ENCODE measurements at regions not wholly inside any gene's neighbourhood (a gene's known extent, or its start where the extent isn't known, plus 50 kb on each side); places are given as distances from the start of the nearest gene placed in this dataset.
"Not testable (repeated sequence)": the region's sequence is repeated elsewhere in the genome, so short reads cannot be mapped to it uniquely, and the experiment has no call there.

DNA sequence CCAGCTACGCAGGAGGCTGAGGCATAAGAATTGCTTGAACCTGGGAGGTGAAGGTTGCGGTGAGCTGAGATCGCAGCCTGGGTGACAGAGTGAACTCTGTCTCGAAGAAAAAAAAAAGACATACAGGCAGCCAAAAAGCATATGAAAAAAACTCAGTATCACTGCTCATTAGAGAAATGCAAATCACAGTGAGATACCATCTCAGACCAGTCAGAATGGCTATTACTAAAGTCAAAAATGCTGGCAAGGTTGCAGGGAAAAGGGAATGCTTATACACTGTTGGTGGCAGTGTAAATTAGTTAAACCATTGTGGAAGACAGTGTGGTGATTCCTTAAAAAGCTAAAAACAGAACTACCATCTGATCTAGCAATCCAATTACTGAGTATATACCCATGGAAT lies 123.1 kb downstream of the CHIC2 start:
- H3K9ac ChIP-seq (ENCODE audit: low read length), result no peak overlapping the region
- H3K36me3 ChIP-seq (replicated peaks; ENCODE audit: insufficient read depth, low read length), result no peaks in the 10 kb centered on the region
- TF ChIP-seq, protein P1, sequence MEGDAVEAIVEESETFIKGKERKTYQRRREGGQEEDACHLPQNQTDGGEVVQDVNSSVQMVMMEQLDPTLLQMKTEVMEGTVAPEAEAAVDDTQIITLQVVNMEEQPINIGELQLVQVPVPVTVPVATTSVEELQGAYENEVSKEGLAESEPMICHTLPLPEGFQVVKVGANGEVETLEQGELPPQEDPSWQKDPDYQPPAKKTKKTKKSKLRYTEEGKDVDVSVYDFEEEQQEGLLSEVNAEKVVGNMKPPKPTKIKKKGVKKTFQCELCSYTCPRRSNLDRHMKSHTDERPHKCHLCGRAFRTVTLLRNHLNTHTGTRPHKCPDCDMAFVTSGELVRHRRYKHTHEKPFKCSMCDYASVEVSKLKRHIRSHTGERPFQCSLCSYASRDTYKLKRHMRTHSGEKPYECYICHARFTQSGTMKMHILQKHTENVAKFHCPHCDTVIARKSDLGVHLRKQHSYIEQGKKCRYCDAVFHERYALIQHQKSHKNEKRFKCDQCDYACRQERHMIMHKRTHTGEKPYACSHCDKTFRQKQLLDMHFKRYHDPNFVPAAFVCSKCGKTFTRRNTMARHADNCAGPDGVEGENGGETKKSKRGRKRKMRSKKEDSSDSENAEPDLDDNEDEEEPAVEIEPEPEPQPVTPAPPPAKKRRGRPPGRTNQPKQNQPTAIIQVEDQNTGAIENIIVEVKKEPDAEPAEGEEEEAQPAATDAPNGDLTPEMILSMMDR (IDR thresholded peaks at IDR 0.05; ENCODE audit: low read length), result no peak
- H3K27me3 ChIP-seq (replicated peaks; ENCODE audit: insufficient read depth, low read length), result no peaks in the 10 kb centered on the region
- no peaks in the 10 kb centered on the region for H3K9me3 ChIP-seq (replicated peaks; ENCODE audit: insufficient read depth, low read length)
- H3K9me2 ChIP-seq (replicated peaks; ENCODE audit: insufficient read depth, low read length), result no peaks in the 10 kb centered on the region
- H2AFZ ChIP-seq (ENCODE audit: low read length), result no peak overlapping the region
- no peak overlapping the region for H3K27ac ChIP-seq (ENCODE audit: low read length)
- H3K4me1 ChIP-seq (ENCODE audit: low read length), result no peaks in the 10 kb centered on the region
- H3K4me3 ChIP-seq (ENCODE audit: low read length), result no peak overlapping the region
- no peaks in the 10 kb centered on the region for H4K20me1 ChIP-seq (ENCODE audit: insufficient read depth, low read length)
- H3K79me2 ChIP-seq (ENCODE audit: low read length), result no peaks in the 10 kb centered on the region
- no peak for DNase-seq
- H3F3A ChIP-seq (ENCODE audit: insufficient read depth, low read length), result no peaks in the 10 kb centered on the region
- no peak overlapping the region for H3K4me2 ChIP-seq (ENCODE audit: low read depth, low read length)

DNA sequence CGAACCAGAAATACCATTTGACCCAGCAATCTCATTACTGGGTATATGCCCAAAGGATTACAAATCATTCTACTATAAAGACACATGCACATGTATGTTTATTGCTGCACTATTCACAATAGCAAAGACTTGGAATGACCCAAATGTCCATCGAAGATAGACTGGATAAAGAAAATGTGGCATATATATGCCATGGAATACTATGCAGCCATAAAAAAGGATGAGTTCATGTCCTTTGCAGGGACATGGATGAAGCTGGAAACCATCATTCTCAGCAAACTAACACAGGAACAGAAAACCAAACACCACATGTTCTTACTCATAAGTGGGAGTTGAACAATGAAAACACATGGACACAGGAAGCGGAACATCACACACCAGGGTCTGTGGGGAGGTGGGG lies 124.5 kb downstream of the CHIC2 start:
- not testable (repeated sequence) for H4K20me1 ChIP-seq (ENCODE audit: insufficient read depth, low read length); H3K36me3 ChIP-seq (replicated peaks; ENCODE audit: insufficient read depth, low read length); H3K9me3 ChIP-seq (replicated peaks; ENCODE audit: insufficient read depth, low read length); H3K4me2 ChIP-seq (ENCODE audit: low read depth, low read length); H3F3A ChIP-seq (ENCODE audit: insufficient read depth, low read length); DNase-seq; H2AFZ ChIP-seq (ENCODE audit: low read length); H3K9ac ChIP-seq (ENCODE audit: low read length); H3K27ac ChIP-seq (ENCODE audit: low read length); H3K79me2 ChIP-seq (ENCODE audit: low read length); H3K9me2 ChIP-seq (replicated peaks; ENCODE audit: insufficient read depth, low read length); H3K4me1 ChIP-seq (ENCODE audit: low read length); H3K4me3 ChIP-seq (ENCODE audit: low read length); H3K27me3 ChIP-seq (replicated peaks; ENCODE audit: insufficient read depth, low read length)

DNA sequence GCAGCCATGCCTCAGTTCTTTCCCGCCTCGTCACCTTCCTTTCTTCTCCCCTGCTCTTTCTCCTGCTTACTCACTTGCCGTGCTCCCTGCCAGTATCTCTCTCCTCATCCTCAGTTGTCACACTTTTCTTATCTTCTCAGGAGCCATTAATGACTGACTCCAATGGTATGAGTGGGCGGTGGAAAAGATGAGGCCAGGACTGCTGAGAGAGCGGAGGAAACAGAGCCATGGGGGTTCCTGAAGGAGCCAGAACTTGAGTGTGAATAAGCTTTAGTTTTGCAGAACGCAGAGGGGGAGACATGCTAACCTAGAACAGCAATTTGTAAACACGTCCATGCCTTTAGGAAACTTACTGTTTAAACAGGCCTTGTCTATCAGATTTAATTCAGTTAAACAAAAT lies 126.5 kb downstream of the CHIC2 start:
- no peak overlapping the region for H3K4me2 ChIP-seq (ENCODE audit: low read depth, low read length)
- H3K27ac ChIP-seq (ENCODE audit: low read length), result no peak overlapping the region
- H2AFZ ChIP-seq (ENCODE audit: low read length), result no peak overlapping the region

DNA sequence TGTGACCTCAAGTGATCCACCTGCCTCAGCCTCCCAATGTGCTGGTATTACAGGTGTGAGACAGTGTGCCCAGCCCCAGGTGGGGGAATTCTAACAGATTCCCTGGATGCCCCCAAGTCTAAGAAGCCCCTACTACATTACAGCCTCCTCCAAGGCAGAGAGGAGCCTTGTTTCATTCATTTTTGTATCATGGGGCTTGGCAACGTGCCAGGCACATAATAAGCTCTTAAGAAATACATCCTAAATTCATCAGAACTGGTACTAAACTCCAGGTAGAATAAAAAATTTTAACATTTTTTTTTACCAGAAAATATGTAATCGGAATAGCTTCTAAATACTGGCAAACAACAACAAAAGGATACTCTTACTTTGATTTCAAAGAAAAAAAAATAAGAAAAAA lies 127.1 kb downstream of the CHIC2 start:
- H3K27ac ChIP-seq (ENCODE audit: low read length), result no peak overlapping the region
- no peaks in the 10 kb centered on the region for H3K36me3 ChIP-seq (replicated peaks; ENCODE audit: insufficient read depth, low read length)
- H3K9ac ChIP-seq (ENCODE audit: low read length), result no peak overlapping the region
- DNase-seq, result no peak
- no peaks in the 10 kb centered on the region for H4K20me1 ChIP-seq (ENCODE audit: insufficient read depth, low read length)
- no peak overlapping the region for H2AFZ ChIP-seq (ENCODE audit: low read length)
- H3K4me2 ChIP-seq (ENCODE audit: low read depth, low read length), result no peak overlapping the region
- H3K9me3 ChIP-seq (replicated peaks; ENCODE audit: insufficient read depth, low read length), result no peaks in the 10 kb centered on the region
- no peaks in the 10 kb centered on the region for H3K79me2 ChIP-seq (ENCODE audit: low read length)
- H3K27me3 ChIP-seq (replicated peaks; ENCODE audit: insufficient read depth, low read length), result no peaks in the 10 kb centered on the region
- H3K9me2 ChIP-seq (replicated peaks; ENCODE audit: insufficient read depth, low read length), result no peaks in the 10 kb centered on the region
- no peaks in the 10 kb centered on the region for H3F3A ChIP-seq (ENCODE audit: insufficient read depth, low read length)
- no peaks in the 10 kb centered on the region for H3K4me1 ChIP-seq (ENCODE audit: low read length)
- no peak overlapping the region for H3K4me3 ChIP-seq (ENCODE audit: low read length)
- TF ChIP-seq EZH2 (optimal IDR thresholded peaks at IDR 0.05; ENCODE audit: low read depth, low read length) (no peak), EZH2phosphoT487 (IDR thresholded peaks at IDR 0.05; ENCODE audit: low read length) (no peak)
- TF ChIP-seq, protein P1 (IDR thresholded peaks at IDR 0.05; ENCODE audit: low read length), result no peak

More for the DNA sequence above, 126.5 kb downstream of the CHIC2 start:
- no peak for DNase-seq
- Histone ChIP-seq H3K36me3 (replicated peaks; ENCODE audit: insufficient read depth, low read length) (no peaks in the 10 kb centered on the region), H3K4me3 (ENCODE audit: low read length) (no peak overlapping the region), H3K9ac (ENCODE audit: low read length) (no peak overlapping the region), H3K9me2 (replicated peaks; ENCODE audit: insufficient read depth, low read length) (no peaks in the 10 kb centered on the region), H4K20me1 (ENCODE audit: insufficient read depth, low read length) (no peaks in the 10 kb centered on the region), H3K9me3 (replicated peaks; ENCODE audit: insufficient read depth, low read length) (no peaks in the 10 kb centered on the region), H3K27me3 (replicated peaks; ENCODE audit: insufficient read depth, low read length) (no peaks in the 10 kb centered on the region), H3K4me1 (ENCODE audit: low read length) (no peaks in the 10 kb centered on the region), H3K79me2 (ENCODE audit: low read length) (no peaks in the 10 kb centered on the region), H3F3A (ENCODE audit: insufficient read depth, low read length) (no peaks in the 10 kb centered on the region)
- no peak for TF ChIP-seq EZH2 (optimal IDR thresholded peaks at IDR 0.05; ENCODE audit: low read depth, low read length)
- TF ChIP-seq, protein P1 (IDR thresholded peaks at IDR 0.05; ENCODE audit: low read length), result no peak
- TF ChIP-seq EZH2phosphoT487 (IDR thresholded peaks at IDR 0.05; ENCODE audit: low read length), result no peak
